ENCODE measurements at regions not wholly inside any gene's neighbourhood (a gene's known extent, or its start where the extent isn't known, plus 50 kb on each side); places are given as distances from the start of the nearest gene placed in this dataset.

DNA sequence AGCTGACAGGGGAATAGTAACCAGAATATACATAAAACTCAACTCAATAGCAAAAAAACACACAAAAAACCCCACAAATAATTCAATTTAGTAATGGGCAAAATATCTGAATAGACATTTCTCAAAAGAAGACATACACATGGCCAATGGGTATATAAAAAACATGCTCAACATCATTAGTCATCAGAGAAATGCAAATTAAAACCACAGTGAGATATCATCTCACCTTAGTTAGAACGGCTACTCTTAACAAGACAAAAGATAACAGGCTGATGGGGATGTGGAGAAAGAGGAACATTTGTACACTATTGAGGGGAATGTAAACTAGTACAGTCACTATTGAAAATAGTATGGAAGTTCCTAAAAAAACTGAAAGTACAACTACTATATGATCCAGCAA lies 678.6 kb downstream of the MECOM start:
- no peak for ATAC-seq
- CTCF ChIA-PET, result no interaction called here
- DNase-seq (ENCODE audit: low spot score), result no peak
- TF ChIP-seq ZNF263 (CRISPR knock-in tag; IDR thresholded peaks at IDR 0.05; ENCODE audit: low read depth), result no peak
- no peak for TF ChIP-seq GRHL2 (CRISPR knock-in tag; IDR thresholded peaks at IDR 0.05; ENCODE audit: insufficient replicate concordance, severe bottlenecking)
- TF ChIP-seq, protein P1, sequence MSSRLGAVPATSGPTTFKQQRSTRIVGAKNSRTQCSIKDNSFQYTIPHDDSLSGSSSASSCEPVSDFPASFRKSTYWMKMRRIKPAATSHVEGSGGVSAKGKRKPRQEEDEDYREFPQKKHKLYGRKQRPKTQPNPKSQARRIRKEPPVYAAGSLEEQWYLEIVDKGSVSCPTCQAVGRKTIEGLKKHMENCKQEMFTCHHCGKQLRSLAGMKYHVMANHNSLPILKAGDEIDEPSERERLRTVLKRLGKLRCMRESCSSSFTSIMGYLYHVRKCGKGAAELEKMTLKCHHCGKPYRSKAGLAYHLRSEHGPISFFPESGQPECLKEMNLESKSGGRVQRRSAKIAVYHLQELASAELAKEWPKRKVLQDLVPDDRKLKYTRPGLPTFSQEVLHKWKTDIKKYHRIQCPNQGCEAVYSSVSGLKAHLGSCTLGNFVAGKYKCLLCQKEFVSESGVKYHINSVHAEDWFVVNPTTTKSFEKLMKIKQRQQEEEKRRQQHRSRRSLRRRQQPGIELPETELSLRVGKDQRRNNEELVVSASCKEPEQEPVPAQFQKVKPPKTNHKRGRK (CRISPR knock-in tag; IDR thresholded peaks at IDR 0.05; ENCODE audit: borderline replicate concordance), result no peak
- no peak for TF ChIP-seq CREB1 (CRISPR knock-in tag; IDR thresholded peaks at IDR 0.05)
- TF ChIP-seq ETV6 (CRISPR knock-in tag; IDR thresholded peaks at IDR 0.05), result no peak
- no peak for TF ChIP-seq TEAD1 (CRISPR knock-in tag; IDR thresholded peaks at IDR 0.05)
- TF ChIP-seq ZNF121 (CRISPR knock-in tag; IDR thresholded peaks at IDR 0.05), result no peak
- TF ChIP-seq, protein P2, sequence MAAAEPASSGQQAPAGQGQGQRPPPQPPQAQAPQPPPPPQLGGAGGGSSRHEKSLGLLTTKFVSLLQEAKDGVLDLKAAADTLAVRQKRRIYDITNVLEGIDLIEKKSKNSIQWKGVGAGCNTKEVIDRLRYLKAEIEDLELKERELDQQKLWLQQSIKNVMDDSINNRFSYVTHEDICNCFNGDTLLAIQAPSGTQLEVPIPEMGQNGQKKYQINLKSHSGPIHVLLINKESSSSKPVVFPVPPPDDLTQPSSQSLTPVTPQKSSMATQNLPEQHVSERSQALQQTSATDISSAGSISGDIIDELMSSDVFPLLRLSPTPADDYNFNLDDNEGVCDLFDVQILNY (CRISPR knock-in tag; IDR thresholded peaks at IDR 0.05), result no peak
- TF ChIP-seq, protein P3, sequence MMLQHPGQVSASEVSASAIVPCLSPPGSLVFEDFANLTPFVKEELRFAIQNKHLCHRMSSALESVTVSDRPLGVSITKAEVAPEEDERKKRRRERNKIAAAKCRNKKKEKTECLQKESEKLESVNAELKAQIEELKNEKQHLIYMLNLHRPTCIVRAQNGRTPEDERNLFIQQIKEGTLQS (CRISPR knock-in tag; conservative IDR thresholded peaks at IDR 0.05), result no peak
- no peak for TF ChIP-seq NR2C2 (CRISPR knock-in tag; IDR thresholded peaks at IDR 0.05)
- TF ChIP-seq HMGA2 (CRISPR knock-in tag; IDR thresholded peaks at IDR 0.05), result no peak
- TF ChIP-seq, protein P4, sequence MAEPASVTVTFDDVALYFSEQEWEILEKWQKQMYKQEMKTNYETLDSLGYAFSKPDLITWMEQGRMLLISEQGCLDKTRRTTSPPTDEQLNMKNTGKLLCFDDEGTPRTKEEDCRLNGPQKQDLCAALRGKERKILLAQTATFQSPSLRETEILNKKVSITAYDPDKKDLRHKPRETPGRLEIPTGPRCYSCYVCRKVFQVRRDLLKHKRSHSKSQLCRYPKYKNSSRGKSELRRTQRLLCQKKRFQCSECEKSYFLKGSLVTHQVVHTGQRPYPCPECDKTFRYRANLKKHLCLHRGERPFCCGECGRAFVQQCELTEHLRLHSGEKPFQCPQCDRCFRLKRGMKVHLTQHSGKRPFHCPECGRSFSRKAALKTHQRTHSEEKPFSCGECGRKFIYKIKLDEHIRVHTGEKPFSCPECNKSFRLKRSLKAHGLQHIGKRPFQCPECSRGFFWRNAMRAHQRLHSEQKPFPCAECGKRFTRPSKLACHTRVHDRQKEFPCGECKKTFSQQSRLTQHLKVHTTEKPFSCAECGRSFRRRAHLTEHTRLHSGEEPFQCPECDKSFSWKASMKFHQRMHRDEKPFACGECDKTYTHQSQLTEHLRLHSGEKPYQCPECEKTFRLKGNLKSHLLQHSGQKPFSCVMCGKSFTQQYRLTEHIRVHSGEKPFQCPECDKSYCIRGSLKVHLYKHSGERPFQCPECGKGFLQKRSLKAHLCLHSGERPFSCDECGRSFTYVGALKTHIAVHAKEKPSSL (CRISPR knock-in tag; conservative IDR thresholded peaks at IDR 0.05), result no peak
- TF ChIP-seq ZNF423 (CRISPR knock-in tag; IDR thresholded peaks at IDR 0.05), result no peak
- TF ChIP-seq FOXJ3 (CRISPR knock-in tag; IDR thresholded peaks at IDR 0.05; ENCODE audit: borderline replicate concordance), result no peak
- no peak for TF ChIP-seq SMAD3 (CRISPR knock-in tag; IDR thresholded peaks at IDR 0.05; ENCODE audit: borderline replicate concordance)
- no peak for TF ChIP-seq SOX15 (CRISPR knock-in tag; IDR thresholded peaks at IDR 0.05)
- H3K4me3 Mint-ChIP-seq, result no peak overlapping the region
- POLR2A ChIA-PET, result no interaction called here
- H3K4me1 Mint-ChIP-seq, result no peaks in the 10 kb centered on the region
- H3K36me3 Mint-ChIP-seq, result no peaks in the 10 kb centered on the region
- H3K27ac Mint-ChIP-seq, result no peak overlapping the region
- H3K27me3 Mint-ChIP-seq (ENCODE audit: low read depth), result no peaks in the 10 kb centered on the region
- no peaks in the 10 kb centered on the region for H3K9me3 Mint-ChIP-seq

DNA sequence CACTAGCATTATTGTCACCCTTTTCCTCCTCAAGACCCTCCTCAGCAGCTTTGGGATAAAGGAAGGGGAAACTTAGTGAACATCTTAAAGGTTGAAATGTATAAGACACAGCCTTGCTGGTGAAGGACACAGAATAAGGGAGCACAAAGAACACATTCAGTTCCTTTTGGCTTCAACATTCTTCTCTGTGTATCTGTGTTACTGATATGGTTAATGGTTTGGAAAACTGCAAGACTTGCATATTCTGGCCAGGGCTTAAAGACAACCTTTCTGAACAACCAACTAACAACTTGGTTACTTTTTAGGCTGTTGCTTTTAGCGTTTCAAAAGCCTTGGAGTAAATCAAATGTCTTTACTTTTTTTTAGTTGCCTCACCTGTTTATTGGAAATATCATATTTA lies 680.5 kb downstream of the MECOM start:
- Mint-ChIP-seq H3K4me1 (no peaks in the 10 kb centered on the region), H3K27ac (no peak overlapping the region), H3K27me3 (ENCODE audit: low read depth) (no peaks in the 10 kb centered on the region), H3K4me3 (no peak overlapping the region), H3K36me3 (no peaks in the 10 kb centered on the region), H3K9me3 (peaks cover 3% of the 10 kb centered on the region; the same call in 1 of the 2 replicates)
- DNase-seq (ENCODE audit: low spot score) (no peak), ATAC-seq (no peak)
- ChIA-PET CTCF (no interaction called here), POLR2A (interaction anchor here (0.6 kb wide), 1 partner anchor 1503 kb away, joined by 5 read pairs; no protein-coding TSS in a partner anchor)
- TF ChIP-seq CBFB (CRISPR knock-in tag; IDR thresholded peaks at IDR 0.05; ENCODE audit: low read depth), result no peak
- TF ChIP-seq RELA (CRISPR knock-in tag; IDR thresholded peaks at IDR 0.05; ENCODE audit: borderline replicate concordance), result no peak

DNA sequence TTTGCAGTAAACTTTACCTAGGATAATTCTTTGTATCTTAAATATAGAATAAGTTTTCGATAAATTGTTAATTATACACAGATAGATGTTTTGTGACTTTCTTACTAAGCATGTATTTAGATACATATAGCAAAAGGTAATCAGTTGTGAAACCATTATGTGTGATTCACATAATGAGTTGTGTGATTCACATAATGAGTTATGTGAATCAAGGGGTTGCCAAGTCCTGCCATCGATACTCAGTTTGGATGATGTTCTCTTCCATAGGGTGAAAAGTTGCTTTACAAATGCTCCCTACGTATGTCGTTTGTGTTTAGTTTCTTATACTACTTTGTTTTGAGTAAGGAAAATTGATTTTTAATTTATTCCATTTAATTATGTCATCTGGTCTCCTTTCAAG lies 682.1 kb downstream of the MECOM start:
- Mint-ChIP-seq H3K4me1 (no peaks in the 10 kb centered on the region), H3K27me3 (ENCODE audit: low read depth) (no peaks in the 10 kb centered on the region), H3K36me3 (no peaks in the 10 kb centered on the region), H3K4me3 (no peak overlapping the region), H3K27ac (no peak overlapping the region), H3K9me3 (peaks cover 3% of the 10 kb centered on the region; the same call in 1 of the 2 replicates)
- ChIA-PET CTCF (no interaction called here), POLR2A (no interaction called here)
- ATAC-seq (no peak), DNase-seq (ENCODE audit: low spot score) (no peak)
- TF ChIP-seq ELF4 (CRISPR knock-in tag; IDR thresholded peaks at IDR 0.05; ENCODE audit: low read depth) (no peak), MXD4 (CRISPR knock-in tag; IDR thresholded peaks at IDR 0.05; ENCODE audit: borderline replicate concordance) (no peak), SMAD4 (CRISPR knock-in tag; IDR thresholded peaks at IDR 0.05) (no peak), NFYB (CRISPR knock-in tag; conservative IDR thresholded peaks at IDR 0.05; ENCODE audit: low read depth) (no peak), CREB1 (CRISPR knock-in tag; IDR thresholded peaks at IDR 0.05) (no peak), RELA (CRISPR knock-in tag; IDR thresholded peaks at IDR 0.05; ENCODE audit: borderline replicate concordance) (no peak), TP53 (CRISPR knock-in tag; IDR thresholded peaks at IDR 0.05) (no peak)
- TF ChIP-seq, protein P5, sequence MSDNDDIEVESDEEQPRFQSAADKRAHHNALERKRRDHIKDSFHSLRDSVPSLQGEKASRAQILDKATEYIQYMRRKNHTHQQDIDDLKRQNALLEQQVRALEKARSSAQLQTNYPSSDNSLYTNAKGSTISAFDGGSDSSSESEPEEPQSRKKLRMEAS (CRISPR knock-in tag; IDR thresholded peaks at IDR 0.05), result no peak
